HEK293 (cell line): ENCODE measurements at regions not wholly inside any gene's neighbourhood (a gene's known extent, or its start where the extent isn't known, plus 50 kb on each side); places are given as distances from the start of the nearest gene placed in this dataset.

Experiments used
- CTCF ChIA-PET: fragments of 350-600 bp; formaldehyde crosslinking; extraction: SDS; loops from one replicate; lab custom pipeline; 2021; ENCODE audit warnings: antibody characterized with exemption; lab: Yijun Ruan, JAX
- POLR2A ChIA-PET: fragments of 300-600 bp; formaldehyde crosslinking; extraction: SDS; loops from one replicate; lab custom pipeline; 2020; ENCODE audit warnings: antibody characterized with exemption, inconsistent platforms; lab: Yijun Ruan, JAX
- H3K27ac ChIP-seq: fragments of 200-500 bp; sonication (Bioruptor generic); 2 replicates; pipeline ENCODE4 v1.5.1; 2014; ENCODE audit warnings: low read depth, low read length, control low read depth, inconsistent platforms; ENCODE audit errors: extremely low read depth
- H3K36me3 ChIP-seq, 2 experiments: fragments of 200-500 bp in 1 of 2; sonication (Bioruptor generic) in 1 of 2; 1 replicate in 1 of 2; 2 replicates in 1 of 2; pipeline ENCODE4 v1.5.1; 2014 to 2017; ENCODE audit warnings: inconsistent platforms in 2 of 2, low read length in 2 of 2; ENCODE audit not compliant: control insufficient read depth in 2 of 2, insufficient read depth in 1 of 2
- H3K4me1 ChIP-seq: fragments of 200-500 bp; sonication (Bioruptor generic); 2 replicates; pipeline ENCODE4 v1.5.1; 2014; ENCODE audit warnings: mild to moderate bottlenecking, low read length, inconsistent platforms; ENCODE audit not compliant: control insufficient read depth, insufficient read depth
- H3K4me3 ChIP-seq: 2 replicates; pipeline ENCODE4 v1.5.1; 2011; ENCODE audit warnings: low read depth, mild to moderate bottlenecking, control low read depth, low read length, moderate library complexity
- H3K9me3 ChIP-seq: fragments of 200-500 bp; sonication (Bioruptor generic); 2 replicates; pipeline ENCODE4 v1.5.1; 2014; ENCODE audit warnings: low read depth, low read length, inconsistent platforms; ENCODE audit not compliant: control insufficient read depth, insufficient read depth
- FEZF1 ChIP-seq: fragments of 450-650 bp; formaldehyde crosslinking; IDR thresholded peaks from 2 replicates; pipeline ENCODE4 v1.5.1; 2016; ENCODE audit warnings: missing biosample characterization, missing genetic modification characterization
- GLI2 ChIP-seq: fragments of 450-650 bp; formaldehyde crosslinking; IDR thresholded peaks from 2 replicates; pipeline ENCODE4; 2017; ENCODE audit warnings: missing biosample characterization, missing genetic modification characterization, low read depth, borderline replicate concordance
- KLF7 ChIP-seq: fragments of 450-650 bp; formaldehyde crosslinking; IDR thresholded peaks from 2 replicates; pipeline ENCODE4 v1.5.1; 2016; ENCODE audit warnings: missing biosample characterization, missing genetic modification characterization, borderline replicate concordance
- KLF8 ChIP-seq: fragments of 450-650 bp; formaldehyde crosslinking; IDR thresholded peaks from 2 replicates; pipeline ENCODE4 v1.5.1; 2016; ENCODE audit warnings: missing biosample characterization, missing genetic modification characterization
- KLF9 ChIP-seq: fragments of 450-650 bp; formaldehyde crosslinking; IDR thresholded peaks from 2 replicates; pipeline ENCODE4 v1.5.1; 2016; ENCODE audit warnings: missing biosample characterization, missing genetic modification characterization, low read depth
- MEIS1 ChIP-seq: sonication (generic); formaldehyde crosslinking; IDR thresholded peaks from 2 replicates; pipeline ENCODE4 v1.8.1; 2022; ENCODE audit warnings: missing genetic modification reagents, mild to moderate bottlenecking, borderline replicate concordance
- SP3 ChIP-seq: fragments of 450-650 bp; formaldehyde crosslinking; IDR thresholded peaks from 2 replicates; pipeline ENCODE4 v1.5.1; 2016; ENCODE audit warnings: missing biosample characterization, missing genetic modification characterization
- ZIC2 ChIP-seq: fragments of 450-650 bp; formaldehyde crosslinking; IDR thresholded peaks from 2 replicates; pipeline ENCODE4 v1.5.1; 2016; ENCODE audit warnings: missing biosample characterization, missing genetic modification characterization
- ZNF138 ChIP-seq: fragments of 450-650 bp; formaldehyde crosslinking; IDR thresholded peaks from 2 replicates; pipeline ENCODE4 v1.5.1; 2016; ENCODE audit warnings: missing biosample characterization, missing genetic modification characterization, borderline replicate concordance
- ZNF16 ChIP-seq: fragments of 450-650 bp; formaldehyde crosslinking; IDR thresholded peaks from 2 replicates; pipeline ENCODE4 v1.5.1; 2016; ENCODE audit warnings: low read depth, missing biosample characterization, missing genetic modification characterization
- ZNF169 ChIP-seq: fragments of 450-650 bp; formaldehyde crosslinking; IDR thresholded peaks from 2 replicates; pipeline ENCODE4 v1.5.1; 2016; ENCODE audit warnings: missing biosample characterization, missing genetic modification characterization
- ZNF184 ChIP-seq: fragments of 450-650 bp; IDR thresholded peaks from 2 replicates; pipeline ENCODE4 v1.5.1; 2018; ENCODE audit warnings: missing biosample characterization, mild to moderate bottlenecking, missing genetic modification characterization
- ZNF274 ChIP-seq, 2 experiments: fragments of 200-500 bp in 1 of 2; fragments of 450-650 bp in 1 of 2; sonication (Bioruptor generic) in 1 of 2; formaldehyde crosslinking in 1 of 2; IDR thresholded peaks; 2 replicates each; pipeline versions ENCODE4 v1.5.1 to v1.6.1; 2014 to 2016; ENCODE audit warnings: borderline replicate concordance in 1 of 2, inconsistent platforms in 1 of 2, low read length in 1 of 2, missing biosample characterization in 1 of 2, missing genetic modification characterization in 1 of 2
- ZNF404 ChIP-seq: fragments of 450-650 bp; formaldehyde crosslinking; IDR thresholded peaks from 2 replicates; pipeline ENCODE4 v1.5.1; 2017; ENCODE audit warnings: missing biosample characterization, missing genetic modification characterization
- ZNF510 ChIP-seq: fragments of 450-650 bp; formaldehyde crosslinking; IDR thresholded peaks from 2 replicates; pipeline ENCODE4 v1.5.1; 2018; ENCODE audit warnings: mild to moderate bottlenecking, missing genetic modification characterization, missing biosample characterization; ENCODE audit not compliant: insufficient replicate concordance
- ZNF530 ChIP-seq: fragments of 450-650 bp; formaldehyde crosslinking; IDR thresholded peaks from 2 replicates; pipeline ENCODE4 v1.5.1; 2016; ENCODE audit warnings: low read depth, missing biosample characterization, missing genetic modification characterization
- ZNF544 ChIP-seq: fragments of 450-650 bp; formaldehyde crosslinking; IDR thresholded peaks from 2 replicates; pipeline ENCODE4 v1.5.0; 2017; ENCODE audit warnings: missing biosample characterization, missing genetic modification characterization
- ZNF610 ChIP-seq: fragments of 450-650 bp; formaldehyde crosslinking; IDR thresholded peaks from 2 replicates; pipeline ENCODE4 v1.5.1; 2016; ENCODE audit warnings: missing biosample characterization, missing genetic modification characterization, borderline replicate concordance
- ZNF664 ChIP-seq: fragments of 450-650 bp; formaldehyde crosslinking; IDR thresholded peaks from 2 replicates; pipeline ENCODE4 v1.5.1; 2016; ENCODE audit warnings: missing biosample characterization, missing genetic modification characterization
- ZNF777 ChIP-seq: fragments of 450-650 bp; formaldehyde crosslinking; IDR thresholded peaks from 2 replicates; pipeline ENCODE4 v1.5.1; 2017; ENCODE audit warnings: missing biosample characterization, missing genetic modification characterization, borderline replicate concordance
- ZNF785 ChIP-seq: fragments of 450-650 bp; formaldehyde crosslinking; IDR thresholded peaks from 2 replicates; pipeline ENCODE4 v1.5.1; 2016; ENCODE audit warnings: missing biosample characterization, missing genetic modification characterization
- TF ChIP-seq, protein P1 (sequence below): fragments of 450-650 bp; formaldehyde crosslinking; IDR thresholded peaks from 2 replicates; pipeline ENCODE4 v1.5.1; 2016; ENCODE audit warnings: missing biosample characterization, missing genetic modification characterization, borderline replicate concordance
- TF ChIP-seq, protein P2 (sequence below): fragments of 450-650 bp; IDR thresholded peaks from 2 replicates; pipeline ENCODE4 v1.5.1; 2018; ENCODE audit warnings: missing biosample characterization, mild to moderate bottlenecking, missing genetic modification characterization
- TF ChIP-seq, protein P3 (sequence below): fragments of 450-650 bp; IDR thresholded peaks from 2 replicates; pipeline ENCODE4 v1.5.1; 2018; ENCODE audit warnings: missing biosample characterization, missing genetic modification characterization

DNA sequence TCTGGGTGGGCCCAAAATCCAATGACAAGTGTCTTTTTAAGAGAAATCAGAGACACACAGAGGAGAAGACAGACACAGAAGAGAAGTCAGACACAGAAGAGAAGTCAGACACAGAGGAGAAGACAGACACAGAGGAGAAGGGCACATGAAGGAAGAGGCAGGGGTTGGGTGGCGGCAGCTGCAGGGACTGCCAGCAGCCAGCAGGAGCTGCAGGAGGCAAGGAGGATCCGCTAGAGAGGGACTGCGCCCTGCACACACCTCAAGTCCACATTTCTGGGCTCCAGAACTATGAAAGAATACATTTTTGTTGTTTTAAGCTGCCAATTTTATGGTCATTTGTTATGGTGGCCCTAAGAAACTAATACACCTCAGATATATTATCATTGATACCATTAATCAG is 140.6 kb downstream of the ZIC5 start:
- ChIA-PET CTCF (no interaction called here), POLR2A (no interaction called here)
- no peaks in the 10 kb centered on the region for H3K4me1 ChIP-seq
- no peak for TF ChIP-seq ZNF664 (tag by site-specific recombination)
- no peak for TF ChIP-seq ZNF184 (tag by site-specific recombination)
- no peak for TF ChIP-seq ZNF785 (tag by site-specific recombination)
- TF ChIP-seq, all 188 proteins: peak for 0
- no peak overlapping the region for H3K4me3 ChIP-seq
- no peak overlapping the region for H3K27ac ChIP-seq
- no peaks in the 10 kb centered on the region for H3K9me3 ChIP-seq
- no peaks in the 10 kb centered on the region for H3K36me3 ChIP-seq

DNA sequence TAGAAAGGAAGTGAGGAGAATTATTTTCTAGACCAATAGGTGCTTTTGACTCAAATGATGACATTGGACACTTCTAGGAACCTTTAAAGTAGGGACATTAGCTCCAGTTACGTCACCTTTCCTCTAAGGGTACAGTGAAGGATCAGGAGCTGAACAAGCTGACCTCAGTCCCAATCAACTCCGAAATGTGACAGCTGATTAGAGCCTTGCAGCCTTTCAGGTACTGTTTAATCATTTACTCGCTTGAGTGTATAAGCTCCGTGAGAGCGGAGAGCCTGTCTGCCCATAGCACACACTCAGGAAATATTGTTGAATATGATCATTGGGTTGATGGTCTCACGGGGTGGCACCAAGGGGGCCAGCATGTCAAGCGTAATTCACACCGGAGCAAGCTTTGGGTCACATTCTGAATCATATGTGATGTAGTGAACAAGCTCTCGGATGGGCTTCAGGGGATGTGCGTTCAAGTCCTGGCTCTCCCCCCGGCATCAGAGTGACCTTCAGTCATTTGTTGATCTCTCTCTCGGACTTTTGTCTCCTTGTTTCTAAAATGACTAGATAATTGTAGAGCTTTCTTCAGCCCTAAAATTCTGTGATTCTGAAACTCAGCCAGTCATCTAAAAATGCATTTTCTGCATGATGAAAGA is 141.9 kb downstream of the ZIC5 start:
- Histone ChIP-seq H3K27ac (no peak overlapping the region), H3K4me3 (no peak overlapping the region), H3K4me1 (no peaks in the 10 kb centered on the region), H3K9me3 (no peaks in the 10 kb centered on the region), H3K36me3 (no peaks in the 10 kb centered on the region)
- POLR2A ChIA-PET = no interaction called here
- CTCF ChIA-PET = no interaction called here
- TF ChIP-seq KLF8 (tag by site-specific recombination) = no peak
- TF ChIP-seq ZNF16 = no peak
- TF ChIP-seq KLF7 (tag by site-specific recombination) = no peak
- TF ChIP-seq FEZF1 (tag by site-specific recombination) = no peak
- TF ChIP-seq ZNF169 (tag by site-specific recombination) = no peak
- TF ChIP-seq KLF9 (tag by site-specific recombination) = no peak
- TF ChIP-seq ZIC2 (tag by site-specific recombination) = no peak

DNA sequence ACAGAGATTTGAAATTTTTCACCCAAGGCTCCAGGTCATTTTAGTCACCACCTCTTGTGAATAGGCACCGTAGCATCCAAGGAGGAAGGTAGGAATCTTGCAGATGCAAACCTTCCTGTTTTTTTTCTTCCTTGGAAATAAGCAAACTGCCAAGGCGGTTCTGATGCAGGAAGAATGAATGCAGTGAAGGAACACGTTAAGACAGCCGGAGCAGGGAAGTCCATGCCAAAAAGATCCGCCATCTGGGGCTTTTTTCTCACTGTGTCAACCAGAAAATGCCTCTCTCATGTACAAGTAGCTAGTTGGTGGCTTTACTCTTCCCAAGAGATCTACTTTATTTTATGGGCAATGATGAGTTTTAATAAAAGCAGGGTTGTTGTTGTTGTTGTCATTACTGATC is 142.4 kb downstream of the ZIC5 start:
- CTCF ChIA-PET = no interaction called here
- TF ChIP-seq, protein P1, sequence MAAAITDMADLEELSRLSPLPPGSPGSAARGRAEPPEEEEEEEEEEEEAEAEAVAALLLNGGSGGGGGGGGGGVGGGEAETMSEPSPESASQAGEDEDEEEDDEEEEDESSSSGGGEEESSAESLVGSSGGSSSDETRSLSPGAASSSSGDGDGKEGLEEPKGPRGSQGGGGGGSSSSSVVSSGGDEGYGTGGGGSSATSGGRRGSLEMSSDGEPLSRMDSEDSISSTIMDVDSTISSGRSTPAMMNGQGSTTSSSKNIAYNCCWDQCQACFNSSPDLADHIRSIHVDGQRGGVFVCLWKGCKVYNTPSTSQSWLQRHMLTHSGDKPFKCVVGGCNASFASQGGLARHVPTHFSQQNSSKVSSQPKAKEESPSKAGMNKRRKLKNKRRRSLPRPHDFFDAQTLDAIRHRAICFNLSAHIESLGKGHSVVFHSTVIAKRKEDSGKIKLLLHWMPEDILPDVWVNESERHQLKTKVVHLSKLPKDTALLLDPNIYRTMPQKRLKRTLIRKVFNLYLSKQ = no peak
- no peak for TF ChIP-seq ZNF610 (tag by site-specific recombination)
- no peak for TF ChIP-seq ZNF777 (tag by site-specific recombination)
- no peak for TF ChIP-seq ZNF138 (tag by site-specific recombination)
- TF ChIP-seq ZNF274 (IDR thresholded peaks at IDR 0.05; ENCODE audit: low read length) = no peak
- TF ChIP-seq ZNF274 (tag by site-specific recombination; IDR thresholded peaks at IDR 0.05; ENCODE audit: borderline replicate concordance) = no peak
- TF ChIP-seq, all 188 proteins: peak for 0
- H3K36me3 ChIP-seq = no peaks in the 10 kb centered on the region
- H3K4me1 ChIP-seq = no peaks in the 10 kb centered on the region
- H3K27ac ChIP-seq = no peak overlapping the region
- H3K4me3 ChIP-seq = no peak overlapping the region
- POLR2A ChIA-PET = no interaction called here
- H3K9me3 ChIP-seq = no peaks in the 10 kb centered on the region

DNA sequence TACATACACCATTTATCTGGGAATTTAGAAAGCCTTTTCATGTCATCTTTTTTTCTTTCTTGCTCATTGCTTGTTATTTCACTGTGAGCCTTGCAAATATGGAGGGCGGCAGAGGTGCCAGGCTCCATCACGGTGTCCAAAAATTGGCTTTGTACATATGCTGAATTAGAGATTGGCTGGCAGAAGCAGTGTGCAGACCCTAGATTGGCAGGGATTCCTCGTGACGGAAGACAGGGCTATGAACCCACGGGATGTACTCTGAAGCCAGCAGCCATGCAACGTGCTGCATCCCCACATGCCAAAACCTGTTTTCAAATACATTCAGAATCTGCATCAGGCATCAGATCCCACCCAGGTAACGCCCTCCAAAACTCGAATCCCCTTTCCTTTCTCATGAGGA is 142.8 kb downstream of the ZIC5 start:
- no peak overlapping the region for H3K27ac ChIP-seq
- no peaks in the 10 kb centered on the region for H3K9me3 ChIP-seq
- no peaks in the 10 kb centered on the region for H3K36me3 ChIP-seq
- ChIA-PET POLR2A (no interaction called here), CTCF (no interaction called here)
- H3K4me3 ChIP-seq = no peak overlapping the region
- no peaks in the 10 kb centered on the region for H3K4me1 ChIP-seq
- TF ChIP-seq ZNF544 (tag by site-specific recombination) (no peak), FEZF1 (tag by site-specific recombination) (no peak), GLI2 (no peak), ZNF530 (tag by site-specific recombination) (no peak), ZNF777 (tag by site-specific recombination) (no peak), ZNF404 (tag by site-specific recombination) (no peak), MEIS1 (CRISPR knock-in tag) (no peak), ZNF169 (tag by site-specific recombination) (no peak), SP3 (tag by site-specific recombination) (no peak), ZNF510 (tag by site-specific recombination) (no peak)
- TF ChIP-seq, protein P2, sequence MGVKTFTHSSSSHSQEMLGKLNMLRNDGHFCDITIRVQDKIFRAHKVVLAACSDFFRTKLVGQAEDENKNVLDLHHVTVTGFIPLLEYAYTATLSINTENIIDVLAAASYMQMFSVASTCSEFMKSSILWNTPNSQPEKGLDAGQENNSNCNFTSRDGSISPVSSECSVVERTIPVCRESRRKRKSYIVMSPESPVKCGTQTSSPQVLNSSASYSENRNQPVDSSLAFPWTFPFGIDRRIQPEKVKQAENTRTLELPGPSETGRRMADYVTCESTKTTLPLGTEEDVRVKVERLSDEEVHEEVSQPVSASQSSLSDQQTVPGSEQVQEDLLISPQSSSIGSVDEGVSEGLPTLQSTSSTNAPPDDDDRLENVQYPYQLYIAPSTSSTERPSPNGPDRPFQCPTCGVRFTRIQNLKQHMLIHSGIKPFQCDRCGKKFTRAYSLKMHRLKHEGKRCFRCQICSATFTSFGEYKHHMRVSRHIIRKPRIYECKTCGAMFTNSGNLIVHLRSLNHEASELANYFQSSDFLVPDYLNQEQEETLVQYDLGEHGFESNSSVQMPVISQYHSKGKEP (tag by site-specific recombination) = no peak
- TF ChIP-seq, protein P3, sequence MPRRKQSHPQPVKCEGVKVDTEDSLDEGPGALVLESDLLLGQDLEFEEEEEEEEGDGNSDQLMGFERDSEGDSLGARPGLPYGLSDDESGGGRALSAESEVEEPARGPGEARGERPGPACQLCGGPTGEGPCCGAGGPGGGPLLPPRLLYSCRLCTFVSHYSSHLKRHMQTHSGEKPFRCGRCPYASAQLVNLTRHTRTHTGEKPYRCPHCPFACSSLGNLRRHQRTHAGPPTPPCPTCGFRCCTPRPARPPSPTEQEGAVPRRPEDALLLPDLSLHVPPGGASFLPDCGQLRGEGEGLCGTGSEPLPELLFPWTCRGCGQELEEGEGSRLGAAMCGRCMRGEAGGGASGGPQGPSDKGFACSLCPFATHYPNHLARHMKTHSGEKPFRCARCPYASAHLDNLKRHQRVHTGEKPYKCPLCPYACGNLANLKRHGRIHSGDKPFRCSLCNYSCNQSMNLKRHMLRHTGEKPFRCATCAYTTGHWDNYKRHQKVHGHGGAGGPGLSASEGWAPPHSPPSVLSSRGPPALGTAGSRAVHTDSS (tag by site-specific recombination) = no peak
